ENCODE measurements at regions not wholly inside any gene's neighbourhood (a gene's known extent, or its start where the extent isn't known, plus 50 kb on each side); places are given as distances from the start of the nearest gene placed in this dataset.

DNA sequence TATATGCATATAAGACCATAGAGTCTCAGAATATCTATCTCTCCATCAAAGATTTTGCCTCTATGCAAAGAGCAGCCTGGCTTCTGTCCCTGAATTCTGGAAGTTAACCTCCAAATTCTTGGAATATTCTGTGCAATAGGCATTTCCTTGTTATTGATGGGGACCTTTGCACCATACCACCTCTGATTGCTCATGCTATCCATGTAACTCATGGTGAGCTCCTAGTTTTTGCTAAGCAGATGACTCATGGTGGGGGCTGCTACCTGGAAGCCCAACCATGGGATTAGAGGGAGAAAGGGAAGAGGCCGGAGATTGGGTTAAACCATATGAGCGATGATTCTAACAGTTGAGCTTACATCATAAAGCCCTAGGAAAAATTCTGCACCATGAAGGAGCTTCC lies 310.2 kb upstream of the FIGN start:
- Histone ChIP-seq H4K20me1 (ENCODE audit: insufficient read depth, low read length) (no peaks in the 10 kb centered on the region), H3K4me2 (ENCODE audit: low read depth, low read length) (no peak overlapping the region), H3K27ac (ENCODE audit: insufficient read depth, low read length) (no peak overlapping the region), H3K18ac (ENCODE audit: low read depth, low read length) (no peak overlapping the region), H3K9me1 (ENCODE audit: insufficient read depth, low read length) (no peaks in the 10 kb centered on the region), H3K79me1 (ENCODE audit: low read depth in 1 of 2, low read length in 2 of 2) (no peaks in the 10 kb centered on the region), H3K9me3 (ENCODE audit: control insufficient read depth, insufficient read depth, low read length) (0 out of 2 replicates have a peak, but pooled peaks cover 2% of the 10 kb centered on the region), H2BK15ac (ENCODE audit: low read depth, low read length) (no peak overlapping the region), H2AK9ac (replicated peaks; ENCODE audit: low read depth, low read length, poor library complexity) (no peak overlapping the region), H3K27me3 (ENCODE audit: control insufficient read depth, insufficient read depth, low read length) (no peaks in the 10 kb centered on the region), H2BK20ac (ENCODE audit: low read depth, low read length) (no peak overlapping the region), H2AK5ac (ENCODE audit: low read depth, low read length) (no peak overlapping the region), H3K9ac (ENCODE audit: low read depth, low read length) (no peak overlapping the region), H3K4ac (ENCODE audit: low read depth, low read length) (no peak overlapping the region), H2AFZ (replicated peaks; ENCODE audit: low read length, poor library complexity) (no peak overlapping the region), H2BK5ac (ENCODE audit: low read depth, low read length, poor library complexity, severe bottlenecking) (no peak overlapping the region), H2BK120ac (ENCODE audit: low read depth, low read length) (no peak overlapping the region), H4K8ac (ENCODE audit: low read depth in 2 of 2, low read length in 2 of 2) (no peak overlapping the region), H3K23ac (ENCODE audit: low read depth, low read length) (no peak overlapping the region), H4K91ac (ENCODE audit: insufficient read depth, low read depth, low read length) (no peak overlapping the region), H3K14ac (replicated peaks; ENCODE audit: low read depth, low read length) (no peak overlapping the region), H3K4me3 (ENCODE audit: insufficient read depth, low read depth, low read length) (no peak overlapping the region), H4K5ac (ENCODE audit: low read depth, low read length) (no peak overlapping the region), H3K36me3 (ENCODE audit: control insufficient read depth, insufficient read depth, low read length) (no peaks in the 10 kb centered on the region), H3K56ac (ENCODE audit: extremely low read depth, insufficient read depth, low read length) (no peak overlapping the region), H3K4me1 (ENCODE audit: control insufficient read depth, insufficient read depth, low read length) (no peaks in the 10 kb centered on the region)
- TF ChIP-seq, protein P1, sequence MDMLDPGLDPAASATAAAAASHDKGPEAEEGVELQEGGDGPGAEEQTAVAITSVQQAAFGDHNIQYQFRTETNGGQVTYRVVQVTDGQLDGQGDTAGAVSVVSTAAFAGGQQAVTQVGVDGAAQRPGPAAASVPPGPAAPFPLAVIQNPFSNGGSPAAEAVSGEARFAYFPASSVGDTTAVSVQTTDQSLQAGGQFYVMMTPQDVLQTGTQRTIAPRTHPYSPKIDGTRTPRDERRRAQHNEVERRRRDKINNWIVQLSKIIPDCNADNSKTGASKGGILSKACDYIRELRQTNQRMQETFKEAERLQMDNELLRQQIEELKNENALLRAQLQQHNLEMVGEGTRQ (IDR thresholded peaks at IDR 0.05; ENCODE audit: low read depth, low read length): no peak
- no peak for TF ChIP-seq RAD21 (IDR thresholded peaks at IDR 0.05; ENCODE audit: low read length)
- TF ChIP-seq MXI1 (IDR thresholded peaks at IDR 0.05; ENCODE audit: borderline replicate concordance, low read depth, low read length): no peak
- TF ChIP-seq MAZ (IDR thresholded peaks at IDR 0.05; ENCODE audit: borderline replicate concordance, low read depth, low read length): no peak
- TF ChIP-seq BHLHE40 (IDR thresholded peaks at IDR 0.05; ENCODE audit: low read depth, low read length): no peak
- TF ChIP-seq CEBPB (IDR thresholded peaks at IDR 0.05; ENCODE audit: low read depth, low read length): no peak
- TF ChIP-seq, protein P2, sequence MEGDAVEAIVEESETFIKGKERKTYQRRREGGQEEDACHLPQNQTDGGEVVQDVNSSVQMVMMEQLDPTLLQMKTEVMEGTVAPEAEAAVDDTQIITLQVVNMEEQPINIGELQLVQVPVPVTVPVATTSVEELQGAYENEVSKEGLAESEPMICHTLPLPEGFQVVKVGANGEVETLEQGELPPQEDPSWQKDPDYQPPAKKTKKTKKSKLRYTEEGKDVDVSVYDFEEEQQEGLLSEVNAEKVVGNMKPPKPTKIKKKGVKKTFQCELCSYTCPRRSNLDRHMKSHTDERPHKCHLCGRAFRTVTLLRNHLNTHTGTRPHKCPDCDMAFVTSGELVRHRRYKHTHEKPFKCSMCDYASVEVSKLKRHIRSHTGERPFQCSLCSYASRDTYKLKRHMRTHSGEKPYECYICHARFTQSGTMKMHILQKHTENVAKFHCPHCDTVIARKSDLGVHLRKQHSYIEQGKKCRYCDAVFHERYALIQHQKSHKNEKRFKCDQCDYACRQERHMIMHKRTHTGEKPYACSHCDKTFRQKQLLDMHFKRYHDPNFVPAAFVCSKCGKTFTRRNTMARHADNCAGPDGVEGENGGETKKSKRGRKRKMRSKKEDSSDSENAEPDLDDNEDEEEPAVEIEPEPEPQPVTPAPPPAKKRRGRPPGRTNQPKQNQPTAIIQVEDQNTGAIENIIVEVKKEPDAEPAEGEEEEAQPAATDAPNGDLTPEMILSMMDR (conservative IDR thresholded peaks at IDR 0.05; ENCODE audit: low read depth, low read length): no peak
- TF ChIP-seq RCOR1 (IDR thresholded peaks at IDR 0.05; ENCODE audit: insufficient replicate concordance, low read length): no peak
- no peak for TF ChIP-seq POLR2A (IDR thresholded peaks at IDR 0.05; ENCODE audit: low read depth, low read length)
- TF ChIP-seq RFX5 (IDR thresholded peaks at IDR 0.05; ENCODE audit: low read depth, low read length): no peak
- TF ChIP-seq NFE2L2 (IDR thresholded peaks at IDR 0.05; ENCODE audit: low read depth, low read length): no peak
- no peak for TF ChIP-seq FOS (IDR thresholded peaks at IDR 0.05; ENCODE audit: low read depth, low read length)
- no peak for TF ChIP-seq CHD1 (IDR thresholded peaks at IDR 0.05; ENCODE audit: low read depth, low read length)
- TF ChIP-seq MAFK (IDR thresholded peaks at IDR 0.05; ENCODE audit: low read depth, low read length): no peak
- TF ChIP-seq SMC3 (IDR thresholded peaks at IDR 0.05; ENCODE audit: low read depth, low read length): no peak
- TF ChIP-seq, protein P3, sequence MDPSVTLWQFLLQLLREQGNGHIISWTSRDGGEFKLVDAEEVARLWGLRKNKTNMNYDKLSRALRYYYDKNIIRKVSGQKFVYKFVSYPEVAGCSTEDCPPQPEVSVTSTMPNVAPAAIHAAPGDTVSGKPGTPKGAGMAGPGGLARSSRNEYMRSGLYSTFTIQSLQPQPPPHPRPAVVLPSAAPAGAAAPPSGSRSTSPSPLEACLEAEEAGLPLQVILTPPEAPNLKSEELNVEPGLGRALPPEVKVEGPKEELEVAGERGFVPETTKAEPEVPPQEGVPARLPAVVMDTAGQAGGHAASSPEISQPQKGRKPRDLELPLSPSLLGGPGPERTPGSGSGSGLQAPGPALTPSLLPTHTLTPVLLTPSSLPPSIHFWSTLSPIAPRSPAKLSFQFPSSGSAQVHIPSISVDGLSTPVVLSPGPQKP (IDR thresholded peaks at IDR 0.05; ENCODE audit: borderline replicate concordance, low read depth, low read length): no peak
- ChIA-PET CTCF (no interaction called here), POLR2A (ENCODE audit: unreplicated experiment) (no interaction called here)
- dilution Hi-C loops (cut with HindIII; ENCODE audit: low sequenced_read_pairs, unreplicated experiment): no loop called here
- in situ Hi-C loops (cut with MboI; ENCODE audit: low sequenced_read_pairs): no loop called here
- WGBS, 2 experiments (ENCODE audit: extremely low coverage in 2 of 2, insufficient read length in 1 of 2): no CpG with 5 or more reads among the region's 2 CpGs
- no peak for ATAC-seq (ENCODE audit: low read depth)
- DNase-seq: no peak
- no TSS peak for BruUV-seq (replicated peaks)
- intact Hi-C loops (cut with micrococcal nuclease): no loop called here

Data from IMR-90 (cell line).